HG03135 (cell line): ENCODE measurements at regions not wholly inside any gene's neighbourhood (a gene's known extent, or its start where the extent isn't known, plus 50 kb on each side); places are given as distances from the start of the nearest gene placed in this dataset.

Experiments used
- ATAC-seq: cut with Tn5 transposase; IDR thresholded peaks from one replicate; pipeline ENCODE4 v1.9.1; 2021; ENCODE audit warnings: mild to moderate bottlenecking, moderate library complexity; ENCODE audit not compliant: unreplicated experiment

DNA sequence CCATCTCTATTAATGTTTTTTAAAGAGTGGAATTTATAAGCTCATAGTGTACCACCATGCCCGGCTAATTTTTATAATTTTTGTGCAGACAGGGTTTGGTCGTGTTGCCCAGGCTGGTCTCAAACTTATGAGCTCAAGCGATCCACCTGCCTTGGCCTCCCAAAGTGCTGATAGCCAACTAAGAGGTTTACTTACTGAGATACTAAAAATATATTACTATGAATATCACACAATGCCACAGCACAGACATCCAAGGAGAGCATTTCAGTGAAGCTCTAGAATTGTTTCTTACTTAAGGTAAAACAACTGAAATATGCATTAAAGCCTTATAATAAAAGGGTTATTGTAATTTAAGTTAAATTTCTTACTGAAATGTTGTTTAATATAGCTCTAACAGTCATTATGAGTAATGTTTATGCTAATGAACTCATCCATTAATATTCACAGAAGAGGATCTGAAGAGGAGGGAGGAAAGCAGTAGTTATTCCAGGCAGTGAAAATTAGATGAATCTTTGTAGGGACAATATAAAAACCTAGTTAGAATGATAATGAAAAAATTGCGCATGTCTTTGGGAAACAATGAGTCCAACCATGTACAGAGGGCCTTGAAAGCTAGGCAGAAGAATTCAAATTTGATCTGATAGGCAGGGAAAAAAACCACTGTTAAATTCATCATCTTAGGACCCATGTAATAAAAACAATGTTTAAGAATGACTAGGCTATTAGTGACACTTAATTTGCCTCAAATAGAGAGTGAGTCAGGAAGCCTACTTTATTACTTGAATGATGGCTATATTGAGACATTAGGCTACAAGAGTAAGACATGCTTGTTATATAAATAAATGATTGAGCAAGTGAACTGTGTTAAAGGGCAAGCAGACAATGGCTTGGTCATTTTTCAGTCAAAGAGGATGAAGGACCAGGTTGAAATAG, 99.2 kb downstream of the SLC41A2 start:
- no peak for ATAC-seq

GRCh38 chr12:104856531-104856930, 101.6 kb downstream of the SLC41A2 start:
- no peak for ATAC-seq

DNA sequence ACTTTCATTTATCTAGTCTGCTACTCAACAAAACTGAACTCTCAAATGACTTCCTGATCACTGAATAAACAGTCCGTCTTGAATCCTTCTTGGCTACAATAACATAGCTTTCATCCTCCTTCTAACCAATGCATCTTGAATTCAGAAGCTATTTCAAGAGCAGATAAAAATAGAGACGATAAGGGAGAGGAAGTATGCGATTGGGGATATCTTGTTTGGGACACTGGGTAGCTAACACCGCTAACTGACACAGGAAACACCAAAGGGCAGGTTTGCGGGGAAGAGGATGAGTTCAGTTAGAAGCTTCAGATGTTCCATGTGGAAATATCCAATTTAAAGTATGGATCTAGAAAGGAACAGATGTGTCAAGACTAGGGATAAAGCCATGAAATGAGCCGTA, 102.5 kb downstream of the SLC41A2 start:
- ATAC-seq, result no peak

GRCh38 chr12:104852896-104853295, 105.2 kb downstream of the SLC41A2 start:
- no peak for ATAC-seq

DNA sequence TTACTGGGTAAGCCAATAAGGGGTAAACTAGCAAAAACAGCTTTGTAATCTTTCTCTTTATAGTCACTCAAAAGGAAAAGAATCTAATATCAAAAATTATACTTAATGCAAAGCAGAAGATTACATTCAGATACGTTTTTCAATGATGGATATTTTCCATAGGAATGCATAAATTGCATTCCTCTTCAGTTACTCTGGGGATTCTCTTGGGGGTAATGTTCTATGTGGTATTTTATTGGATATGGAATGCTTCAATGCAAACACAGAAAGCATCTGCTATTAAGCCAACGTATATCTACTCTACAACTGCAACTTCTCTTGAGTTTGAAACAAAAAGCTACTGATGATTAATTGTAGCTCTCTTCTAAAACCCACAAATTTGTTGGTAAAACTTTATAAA, 106.0 kb downstream of the SLC41A2 start:
- no peak for ATAC-seq

- no peak for ATAC-seq
These were observed 107.3 kb downstream of the SLC41A2 start for GRCh38 chr12:104850781-104851180.

DNA sequence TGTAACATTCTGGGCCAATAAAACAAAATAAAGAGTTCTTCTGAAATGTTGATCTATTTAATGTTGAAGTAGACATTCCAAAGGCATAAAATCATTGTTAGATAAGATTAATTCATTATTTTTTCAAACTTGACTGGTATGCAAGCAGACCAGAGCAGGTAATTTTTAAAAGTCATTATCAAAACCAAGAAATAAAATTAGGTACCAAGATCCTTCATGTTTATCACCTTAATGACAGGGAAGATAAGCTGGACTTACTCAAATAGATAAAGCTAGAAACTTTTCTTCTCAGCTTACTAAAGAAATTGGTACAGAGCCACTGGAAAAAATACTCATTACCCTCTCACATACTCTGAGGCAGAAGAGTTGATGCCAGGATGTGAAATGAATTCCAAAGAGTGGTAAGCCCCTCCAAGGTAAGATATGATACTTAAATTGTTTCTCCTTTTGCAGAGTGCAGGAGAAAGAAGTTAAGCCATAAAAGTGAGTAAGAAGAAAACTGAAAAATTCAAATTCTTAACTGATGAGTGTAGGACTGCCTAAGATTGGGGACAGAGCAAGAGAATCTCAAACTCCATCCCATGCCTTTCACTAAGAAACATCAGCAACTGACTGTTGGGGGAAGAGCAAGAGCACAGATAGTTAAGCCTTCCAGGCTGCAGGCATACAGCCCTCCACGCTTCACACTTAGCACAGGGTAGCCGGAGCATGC, 111.9 kb downstream of the SLC41A2 start:
- ATAC-seq, result no peak

DNA sequence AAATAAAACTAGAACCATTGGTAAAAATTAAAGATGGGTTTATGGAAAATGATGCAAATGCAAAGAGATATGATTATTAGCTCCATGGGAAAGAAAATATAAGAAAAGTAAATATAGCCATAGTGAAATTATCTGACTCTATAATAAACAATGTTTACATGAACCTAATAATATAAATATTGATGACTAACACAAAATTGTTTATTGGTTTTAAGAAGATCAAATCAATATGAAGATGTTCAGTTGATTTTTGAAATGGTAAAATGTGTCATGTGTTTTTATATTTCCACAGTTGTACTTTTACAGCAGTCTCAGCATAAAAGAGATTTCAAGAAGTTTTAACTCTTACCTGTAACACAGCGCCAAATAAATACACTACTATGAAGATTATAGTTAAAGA, 114.0 kb downstream of the SLC41A2 start:
- no peak for ATAC-seq

DNA sequence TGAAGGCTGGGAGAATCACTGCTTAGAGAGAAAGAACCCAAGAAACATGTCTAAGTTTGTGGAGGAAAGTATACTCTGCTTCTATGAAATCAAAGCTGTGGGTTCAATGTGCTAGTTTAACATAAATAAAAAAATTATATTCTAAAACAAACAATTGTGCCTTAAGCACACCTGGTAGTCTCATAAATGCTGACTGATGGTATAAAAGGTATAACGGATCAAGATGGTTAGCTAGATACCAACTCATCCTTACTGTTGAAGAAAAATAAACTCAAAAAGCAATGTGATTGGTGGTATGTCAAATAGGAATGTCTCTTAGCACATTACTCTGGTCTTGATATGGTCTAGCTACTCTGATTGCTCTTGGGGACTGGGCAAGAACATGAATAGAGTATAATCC, 117.8 kb downstream of the SLC41A2 start:
- ATAC-seq, result no peak

GRCh38 chr12:104835317-104835716, 122.8 kb downstream of the SLC41A2 start:
- no peak for ATAC-seq

DNA sequence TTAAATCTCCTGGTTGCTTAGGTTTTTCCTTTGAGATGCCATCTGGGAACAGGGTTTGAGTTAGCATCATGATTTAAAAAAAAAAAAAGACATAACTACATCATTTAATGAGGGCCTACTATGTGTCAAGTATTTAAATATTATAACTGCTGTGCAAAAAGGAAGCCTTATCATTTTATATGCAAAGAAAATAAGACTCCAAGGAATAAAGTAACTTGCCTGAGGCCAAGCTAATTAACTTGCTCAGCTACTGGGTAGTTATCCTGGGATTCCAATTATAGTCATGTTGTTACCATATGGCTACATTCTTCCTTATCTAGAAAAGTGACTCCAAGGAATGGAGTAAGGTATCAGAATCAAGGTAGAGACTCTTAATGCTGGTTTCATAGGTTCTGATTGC, 123.5 kb downstream of the SLC41A2 start:
- ATAC-seq, result no peak

DNA sequence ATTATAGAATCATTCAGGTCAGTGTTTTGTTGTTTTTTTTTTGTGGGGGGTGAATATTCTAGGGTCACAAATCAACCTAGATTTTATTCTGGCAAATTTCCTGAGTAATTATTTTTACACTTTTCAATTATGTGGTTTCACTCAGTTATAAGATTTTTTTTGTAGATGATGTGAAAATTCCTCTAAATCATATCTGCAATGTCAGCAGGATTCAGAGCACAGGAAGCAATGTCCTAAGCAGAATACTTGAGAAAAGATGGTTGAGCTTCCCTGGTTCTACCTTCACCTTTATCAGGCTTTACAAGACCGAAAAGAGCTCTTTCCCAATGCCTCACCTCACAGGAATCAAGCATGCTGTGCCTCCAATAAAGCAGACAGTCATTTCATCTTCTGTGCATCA, 124.3 kb downstream of the SLC41A2 start:
- no peak for ATAC-seq

DNA sequence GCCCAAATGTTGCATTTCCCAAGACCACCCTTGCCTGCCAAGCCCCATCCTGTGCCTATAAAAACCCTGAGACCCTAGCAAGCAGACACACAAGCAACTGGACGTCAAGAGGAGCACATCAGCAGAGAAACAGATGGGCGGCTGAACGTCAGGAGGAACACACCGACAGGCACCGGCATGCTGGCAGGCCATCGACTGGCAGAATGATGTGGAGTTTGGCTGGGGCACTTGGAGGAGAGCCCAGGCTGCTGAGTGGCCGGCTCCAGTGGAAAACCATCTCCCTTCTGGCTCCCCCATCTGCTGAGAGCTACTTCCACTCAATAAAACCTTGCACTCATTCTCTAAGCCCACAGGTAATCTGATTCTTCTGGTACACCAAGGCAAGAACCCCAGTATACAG, 130.1 kb downstream of the SLC41A2 start:
- no peak for ATAC-seq

DNA sequence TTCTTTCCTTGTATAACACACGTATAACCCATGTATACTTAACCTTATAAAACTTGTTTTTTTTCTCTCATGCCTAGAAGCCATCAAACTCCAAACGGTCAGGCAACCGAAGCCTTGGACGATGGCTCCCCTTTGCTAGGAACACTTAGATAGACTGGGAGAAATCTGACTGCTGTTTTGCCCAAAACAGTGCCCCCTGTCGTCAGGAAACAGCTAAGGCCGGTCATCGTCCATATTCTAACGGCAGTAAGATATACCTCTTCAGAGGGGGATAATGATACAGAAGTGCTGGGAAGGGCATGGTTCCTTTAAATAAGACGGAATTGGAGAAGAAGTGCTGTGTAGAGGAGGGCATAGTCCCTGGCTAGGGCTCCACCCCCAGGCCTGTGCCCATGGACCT, 130.5 kb downstream of the SLC41A2 start:
- ATAC-seq, result no peak

GRCh38 chr12:104825408-104825807, 132.7 kb downstream of the SLC41A2 start:
- no peak for ATAC-seq

DNA sequence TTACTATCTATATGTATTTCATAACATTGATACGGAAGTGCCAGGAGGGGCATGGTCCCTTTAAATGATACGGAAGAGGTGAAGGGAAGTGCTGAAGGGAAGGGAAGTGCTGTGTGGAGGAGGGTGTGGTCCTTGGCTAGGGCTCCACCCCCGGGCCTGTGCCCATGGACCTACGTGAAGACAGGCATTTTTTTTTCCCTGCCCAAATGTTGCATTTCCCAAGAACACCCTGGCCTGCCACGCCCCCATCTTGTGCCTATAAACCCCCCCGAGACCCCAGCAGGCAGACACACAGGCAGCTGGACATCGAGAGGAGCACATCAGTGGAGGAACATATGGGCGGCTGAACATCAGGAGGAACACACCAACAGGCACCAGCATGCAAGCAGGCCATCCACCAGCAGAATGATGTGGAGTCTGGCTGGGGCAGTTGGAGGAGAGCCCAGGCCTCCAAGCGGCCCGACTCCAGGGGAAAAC, 134.1 kb downstream of the SLC41A2 start:
- ATAC-seq, result no peak

DNA sequence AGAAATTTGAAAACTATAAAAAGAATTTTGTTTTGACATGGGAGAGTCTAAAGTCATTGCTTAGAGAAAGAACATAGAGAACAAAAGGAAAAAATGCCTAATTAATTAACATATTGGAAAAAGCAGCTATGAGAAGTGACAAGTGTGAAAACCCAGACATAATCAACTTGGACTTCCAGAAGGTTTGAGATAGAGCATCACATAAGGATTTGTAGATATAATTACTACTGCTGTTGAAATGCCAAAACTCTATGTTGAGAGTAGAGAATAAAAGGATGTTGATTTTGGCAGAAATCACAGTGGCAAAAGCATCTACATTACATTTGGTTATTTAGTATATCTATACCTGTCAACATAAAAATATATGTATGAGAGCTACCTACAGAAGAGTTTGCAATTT, 135.1 kb downstream of the SLC41A2 start:
- ATAC-seq, result no peak

DNA sequence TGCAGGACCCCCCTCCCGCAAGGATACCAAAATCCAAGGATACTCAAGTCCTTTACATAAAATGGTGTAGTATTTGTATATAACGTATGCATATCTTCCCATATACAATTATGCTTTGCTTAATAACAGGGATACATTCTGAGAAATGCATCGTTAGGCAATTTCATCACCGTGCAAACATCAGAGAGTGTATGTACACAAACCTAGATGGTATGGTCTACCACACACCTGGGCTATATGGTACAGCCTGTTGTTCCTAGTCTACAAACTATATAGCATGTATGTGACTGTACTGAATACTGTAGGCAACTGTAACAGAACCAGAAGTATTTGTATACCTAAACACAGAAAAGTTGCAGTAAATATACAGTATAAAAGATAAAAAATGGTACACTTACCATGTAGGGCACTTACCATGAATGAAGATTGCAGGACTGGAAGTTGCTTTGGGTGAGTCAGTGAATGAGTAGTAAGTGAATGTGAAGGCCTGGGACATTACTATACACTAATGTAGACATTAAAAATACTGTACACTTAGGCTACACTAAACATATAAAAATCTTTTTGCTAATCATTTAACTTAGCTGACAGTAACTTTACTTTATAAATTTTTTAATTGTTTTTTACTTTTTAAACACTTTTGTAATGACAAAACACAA, 141.1 kb downstream of the SLC41A2 start:
- ATAC-seq, result no peak

- ATAC-seq, result no peak
These were observed 142.2 kb downstream of the SLC41A2 start for GRCh38 chr12:104815935-104816334.

- no peak for ATAC-seq
These were observed 143.1 kb downstream of the SLC41A2 start for GRCh38 chr12:104814944-104815343.
